ENCODE measurements at regions not wholly inside any gene's neighbourhood (a gene's known extent, or its start where the extent isn't known, plus 50 kb on each side); places are given as distances from the start of the nearest gene placed in this dataset.
A peak's percentile ranks its signal among the peaks of the same experiment; 100 is the strongest.

DNA sequence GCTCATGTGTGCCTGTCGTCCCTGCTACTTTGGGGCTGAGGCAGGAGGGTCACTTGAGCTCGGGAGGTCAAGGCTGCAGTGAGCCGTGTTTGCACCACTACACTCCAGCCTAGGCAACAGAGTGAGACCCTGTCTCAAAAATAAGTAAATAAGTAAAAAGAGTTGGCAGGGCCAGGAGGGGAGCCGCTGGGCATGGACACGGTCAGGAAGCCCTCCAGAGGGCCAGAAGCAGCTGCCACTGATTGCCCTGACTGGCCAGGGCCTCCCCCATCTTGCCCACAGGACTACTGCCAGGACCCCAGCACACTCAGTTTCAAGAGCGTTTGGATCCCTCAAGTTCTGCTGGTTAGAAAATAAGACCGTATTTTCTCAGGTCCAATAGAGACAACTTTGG is 112.2 kb upstream of the IPO9 start:
- peaks cover 22 to 31% of the 10 kb centered on the region in 2 donors for H3K4me1 ChIP-seq (ENCODE audit: control insufficient read depth in 2 of 2, insufficient read depth in 2 of 2, low read length in 2 of 2)
- DNase-seq (no peak), ATAC-seq (ENCODE audit: low read depth) (no peak)
- TF ChIP-seq, protein P1, sequence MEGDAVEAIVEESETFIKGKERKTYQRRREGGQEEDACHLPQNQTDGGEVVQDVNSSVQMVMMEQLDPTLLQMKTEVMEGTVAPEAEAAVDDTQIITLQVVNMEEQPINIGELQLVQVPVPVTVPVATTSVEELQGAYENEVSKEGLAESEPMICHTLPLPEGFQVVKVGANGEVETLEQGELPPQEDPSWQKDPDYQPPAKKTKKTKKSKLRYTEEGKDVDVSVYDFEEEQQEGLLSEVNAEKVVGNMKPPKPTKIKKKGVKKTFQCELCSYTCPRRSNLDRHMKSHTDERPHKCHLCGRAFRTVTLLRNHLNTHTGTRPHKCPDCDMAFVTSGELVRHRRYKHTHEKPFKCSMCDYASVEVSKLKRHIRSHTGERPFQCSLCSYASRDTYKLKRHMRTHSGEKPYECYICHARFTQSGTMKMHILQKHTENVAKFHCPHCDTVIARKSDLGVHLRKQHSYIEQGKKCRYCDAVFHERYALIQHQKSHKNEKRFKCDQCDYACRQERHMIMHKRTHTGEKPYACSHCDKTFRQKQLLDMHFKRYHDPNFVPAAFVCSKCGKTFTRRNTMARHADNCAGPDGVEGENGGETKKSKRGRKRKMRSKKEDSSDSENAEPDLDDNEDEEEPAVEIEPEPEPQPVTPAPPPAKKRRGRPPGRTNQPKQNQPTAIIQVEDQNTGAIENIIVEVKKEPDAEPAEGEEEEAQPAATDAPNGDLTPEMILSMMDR (IDR thresholded peaks at IDR 0.05): no peak
- no peak for TF ChIP-seq EZH2 (IDR thresholded peaks at IDR 0.05; ENCODE audit: borderline replicate concordance, insufficient read depth, low read depth, low read length, poor library complexity, severe bottlenecking)
- peaks cover 0 to 3% (median 0%) of the 10 kb centered on the region in 3 donors for H3K9me3 ChIP-seq (ENCODE audit: control extremely low read depth in 1 of 3, control insufficient read depth in 2 of 3, insufficient read depth in 1 of 3, low read length in 2 of 3)
- H3K4me3 ChIP-seq (ENCODE audit: control extremely low read depth in 1 of 5, extremely low read depth in 1 of 5, insufficient read depth in 1 of 5, low read depth in 2 of 5, low read length in 4 of 5): no peak overlapping the region
- Mint-ChIP-seq H3K4me3 (no peak overlapping the region), H3K27ac (no peak overlapping the region), H3K9me3 (ENCODE audit: insufficient read depth) (no peaks in the 10 kb centered on the region), H3K4me1 (peaks cover 25% of the 10 kb centered on the region), H3K27me3 (peaks cover 3% of the 10 kb centered on the region)
- no peaks in the 10 kb centered on the region for H4K20me1 ChIP-seq (ENCODE audit: control insufficient read depth, insufficient read depth, low read length, poor library complexity, severe bottlenecking)
- H3K27ac ChIP-seq (ENCODE audit: low read length in 2 of 2): no peak overlapping the region
- no peaks in the 10 kb centered on the region for H3K36me3 ChIP-seq (replicated peaks in 1 of 2; ENCODE audit: control extremely low read depth in 1 of 2, control insufficient read depth in 1 of 2, extremely low read depth in 1 of 2, insufficient read depth in 2 of 2, low read length in 1 of 2)
- intact Hi-C loops (cut with micrococcal nuclease): no loop called here
- no peaks in the 10 kb centered on the region for H3K27me3 ChIP-seq (replicated peaks in 1 of 4; ENCODE audit: control extremely low read depth in 1 of 4, control insufficient read depth in 3 of 4, insufficient read depth in 4 of 4, low read length in 3 of 4)
- POLR2A ChIA-PET: interaction anchor here (0.5 kb wide), 1 partner anchor 64 kb away, joined by 4 read pairs; no protein-coding TSS in a partner anchor
- H2AFZ ChIP-seq (ENCODE audit: insufficient read depth, low read depth, low read length, poor library complexity, severe bottlenecking): no peak overlapping the region
- H3K4me2 ChIP-seq (replicated peaks; ENCODE audit: low read depth, low read length, poor library complexity, severe bottlenecking): peak overlapping the region; percentile 45
- WGBS (ENCODE audit: insufficient coverage): 100% methylated on average over 6 of the region's 7 CpGs
- CTCF ChIA-PET: interaction anchor here (0.6 to 1.2 kb wide), 2 partner anchors 165 to 204 kb away, joined by 3 to 5 read pairs; no protein-coding TSS in a partner anchor
- H3K9ac ChIP-seq (ENCODE audit: low read length): no peak overlapping the region
- no peaks in the 10 kb centered on the region for H3K79me2 ChIP-seq (ENCODE audit: control insufficient read depth, insufficient read depth, low read length)

DNA sequence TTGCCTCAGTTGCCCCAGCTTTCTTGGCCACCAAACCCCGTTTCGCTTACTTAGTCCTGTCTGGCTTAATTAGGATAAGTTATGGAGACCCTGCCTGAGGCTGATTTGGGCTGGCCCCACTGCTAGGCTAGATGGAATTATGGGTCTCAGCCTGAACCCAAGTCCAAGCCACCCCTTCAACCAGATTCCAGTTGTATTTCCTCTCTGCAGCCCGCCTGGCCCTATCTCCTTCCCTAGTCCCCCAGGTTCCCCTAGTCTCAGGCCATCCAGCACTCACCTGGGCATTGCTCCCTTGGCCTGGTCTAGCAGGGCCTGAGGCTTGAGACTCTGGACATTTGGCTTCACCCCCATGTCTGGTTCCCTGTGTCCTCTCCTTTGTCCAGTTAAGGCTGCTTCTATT is 111.7 kb upstream of the IPO9 start:
- intact Hi-C loops (cut with micrococcal nuclease): no loop called here
- no peak overlapping the region for H2AFZ ChIP-seq (ENCODE audit: insufficient read depth, low read depth, low read length, poor library complexity, severe bottlenecking)
- CTCF ChIA-PET: interaction anchor here (7.0 kb wide), 1 partner anchor 8 kb away, joined by 30 read pairs; no protein-coding TSS in a partner anchor

More for the DNA sequence above, 111.7 kb upstream of the IPO9 start:
- peak overlapping the region; percentile 45 for H3K4me2 ChIP-seq (replicated peaks; ENCODE audit: low read depth, low read length, poor library complexity, severe bottlenecking)
- POLR2A ChIA-PET: no interaction called here
- peaks cover 0 to 3% (median 0%) of the 10 kb centered on the region in 3 donors for H3K9me3 ChIP-seq (ENCODE audit: control extremely low read depth in 1 of 3, control insufficient read depth in 2 of 3, insufficient read depth in 1 of 3, low read length in 2 of 3)
- WGBS (ENCODE audit: insufficient coverage): 94% methylated on average over 3 of the region's 3 CpGs
- peaks cover 22 to 31% of the 10 kb centered on the region in 2 donors for H3K4me1 ChIP-seq (ENCODE audit: control insufficient read depth in 2 of 2, insufficient read depth in 2 of 2, low read length in 2 of 2)
- no peak for DNase-seq
- H3K27me3 ChIP-seq (replicated peaks in 1 of 4; ENCODE audit: control extremely low read depth in 1 of 4, control insufficient read depth in 3 of 4, insufficient read depth in 4 of 4, low read length in 3 of 4): no peaks in the 10 kb centered on the region
- ATAC-seq (ENCODE audit: low read depth): no peak
- H3K79me2 ChIP-seq (ENCODE audit: control insufficient read depth, insufficient read depth, low read length): no peaks in the 10 kb centered on the region
- H3K4me1 Mint-ChIP-seq: peaks cover 25% of the 10 kb centered on the region
- TF ChIP-seq, protein P1 (IDR thresholded peaks at IDR 0.05): no peak
- TF ChIP-seq EZH2 (IDR thresholded peaks at IDR 0.05; ENCODE audit: borderline replicate concordance, insufficient read depth, low read depth, low read length, poor library complexity, severe bottlenecking): no peak
- no peaks in the 10 kb centered on the region for H3K36me3 ChIP-seq (replicated peaks in 1 of 2; ENCODE audit: control extremely low read depth in 1 of 2, control insufficient read depth in 1 of 2, extremely low read depth in 1 of 2, insufficient read depth in 2 of 2, low read length in 1 of 2)
- no peaks in the 10 kb centered on the region for H4K20me1 ChIP-seq (ENCODE audit: control insufficient read depth, insufficient read depth, low read length, poor library complexity, severe bottlenecking)
- H3K4me3 Mint-ChIP-seq: no peak overlapping the region
- no peaks in the 10 kb centered on the region for H3K9me3 Mint-ChIP-seq (ENCODE audit: insufficient read depth)
- H3K9ac ChIP-seq (ENCODE audit: low read length): no peak overlapping the region
- peaks cover 3% of the 10 kb centered on the region for H3K27me3 Mint-ChIP-seq
- H3K27ac Mint-ChIP-seq: no peak overlapping the region
- no peak overlapping the region for H3K4me3 ChIP-seq (ENCODE audit: control extremely low read depth in 1 of 5, extremely low read depth in 1 of 5, insufficient read depth in 1 of 5, low read depth in 2 of 5, low read length in 4 of 5)
- H3K27ac ChIP-seq (ENCODE audit: low read length in 2 of 2): no peak overlapping the region

Data from B cell (primary cell).